HEK293 (cell line): ENCODE measurements at regions not wholly inside any gene's neighbourhood (a gene's known extent, or its start where the extent isn't known, plus 50 kb on each side); places are given as distances from the start of the nearest gene placed in this dataset.

Experiments
- ZBTB49 ChIP-seq: fragments of 450-650 bp; formaldehyde crosslinking; IDR thresholded peaks from 2 replicates; pipeline ENCODE4 v1.5.1; 2016; ENCODE audit warnings: missing biosample characterization, missing genetic modification characterization, low read depth
- ZNF777 ChIP-seq: fragments of 450-650 bp; formaldehyde crosslinking; IDR thresholded peaks from 2 replicates; pipeline ENCODE4 v1.5.1; 2017; ENCODE audit warnings: missing biosample characterization, missing genetic modification characterization, borderline replicate concordance

GRCh38 chr4:38193236-38193863, 233.2 kb downstream of the PTTG2 start:
- TF ChIP-seq ZNF777 (no peak), ZBTB49 (tag by site-specific recombination) (no peak)
